Endothelial cell of umbilical vein (primary cell): ENCODE measurements at regions not wholly inside any gene's neighbourhood (a gene's known extent, or its start where the extent isn't known, plus 50 kb on each side); places are given as distances from the start of the nearest gene placed in this dataset.

ENCODE experiments used
- BruUV-seq: library from RNA; stranded (reverse); fragments of 400-500 nt; replicated peaks from 2 replicates; lab custom pipeline; 2021; lab: Mats Ljungman, UMichigan
- CTCF ChIA-PET: fragments of 300-600, 350-600 bp; sonication (Branson Sonifier 250); formaldehyde crosslinking; loops from one replicate; lab custom pipeline; 2021; ENCODE audit warnings: antibody characterized with exemption, inconsistent platforms; lab: Charles Lee
- POLR2A ChIA-PET: fragments of 300-600, 350-600 bp; sonication (Branson Sonifier 250); formaldehyde crosslinking; loops from one replicate; lab custom pipeline; 2021; ENCODE audit warnings: antibody characterized with exemption, inconsistent platforms; lab: Charles Lee
- DNase-seq: peaks from one replicate; pipeline ENCODE4 v3.0.0-alpha.2; 2011; ENCODE audit warnings: low read depth, low spot score
- FAIRE-seq: peaks from 2 replicates; lab custom pipeline; 2011; peaks lifted over from hg19 to GRCh38; lab: Jason Lieb, UNC
- H2AFZ ChIP-seq: 2 replicates; pipeline ENCODE4 v1.6.0; 2012; ENCODE audit warnings: low read depth, low read length, control low read depth, inconsistent platforms
- H3K27ac ChIP-seq: 2 replicates; pipeline ENCODE4 v1.5.1; 2011; ENCODE audit warnings: low read depth, mild to moderate bottlenecking, control low read depth, low read length, moderate library complexity; ENCODE audit not compliant: insufficient read depth
- H3K27me3 ChIP-seq, 2 experiments: 2 replicates each; pipeline versions ENCODE4 v1.6.0 to v1.6.1; 2011; ENCODE audit warnings: low read length in 2 of 2, mixed read lengths in 1 of 2; ENCODE audit not compliant: control insufficient read depth in 2 of 2, insufficient read depth in 2 of 2
- H3K36me3 ChIP-seq, 2 experiments: 2 replicates in 1 of 2; 3 replicates in 1 of 2; pipeline ENCODE4 v1.5.1; 2011; ENCODE audit warnings: low read length in 2 of 2, mild to moderate bottlenecking in 1 of 2, moderate library complexity in 1 of 2; ENCODE audit not compliant: control insufficient read depth in 2 of 2, insufficient read depth in 2 of 2; ENCODE audit errors: extremely low read depth in 1 of 2
- H3K4me1 ChIP-seq: 3 replicates; pipeline ENCODE4 v1.5.1; 2011; ENCODE audit warnings: mild to moderate bottlenecking, low read length; ENCODE audit not compliant: control insufficient read depth, insufficient read depth; ENCODE audit errors: extremely low read depth
- H3K4me2 ChIP-seq: 2 replicates; pipeline ENCODE4 v1.6.1; 2011; ENCODE audit warnings: low read length, control low read depth, mixed read lengths; ENCODE audit not compliant: insufficient read depth
- H3K4me3 ChIP-seq, 3 experiments: fragments of 200-600 bp in 1 of 3; sonication (generic), shearing (Covaris generic) in 1 of 3; replicated peaks in 1 of 3; 2 replicates each; pipeline ENCODE4 v1.5.1; 2011 to 2016; ENCODE audit warnings: control low read depth in 3 of 3, low read length in 3 of 3, mild to moderate bottlenecking in 2 of 3, inconsistent platforms in 1 of 3, low read depth in 1 of 3, moderate library complexity in 1 of 3; ENCODE audit not compliant: insufficient read depth in 1 of 3
- H3K79me2 ChIP-seq: 2 replicates; pipeline ENCODE4 v1.6.0; 2012; ENCODE audit warnings: low read length, inconsistent platforms; ENCODE audit not compliant: control insufficient read depth, insufficient read depth
- H3K9ac ChIP-seq: replicated peaks from 2 replicates; pipeline ENCODE3; 2011; ENCODE audit warnings: low read length, control low read depth; ENCODE audit not compliant: insufficient read depth; ENCODE audit errors: extremely low read depth
- H3K9me1 ChIP-seq: replicated peaks from 3 replicates; pipeline ENCODE4 v1.6.0; 2011; ENCODE audit warnings: mild to moderate bottlenecking, low read length; ENCODE audit not compliant: control insufficient read depth, insufficient read depth; ENCODE audit errors: extremely low read depth
- H3K9me3 ChIP-seq: replicated peaks from 2 replicates; pipeline ENCODE4 v1.5.1; 2012; ENCODE audit warnings: low read length, inconsistent platforms; ENCODE audit not compliant: control insufficient read depth, insufficient read depth
- H4K20me1 ChIP-seq: replicated peaks from 2 replicates; pipeline ENCODE3; 2011; ENCODE audit warnings: mild to moderate bottlenecking, low read length; ENCODE audit not compliant: control insufficient read depth, insufficient read depth; ENCODE audit errors: extremely low read depth
- EZH2 ChIP-seq: IDR thresholded peaks from 2 replicates; pipeline ENCODE4 v1.6.1; 2012; ENCODE audit warnings: borderline replicate concordance, low read depth, mild to moderate bottlenecking, moderate library complexity, low read length, inconsistent platforms; ENCODE audit not compliant: severe bottlenecking
- FOS ChIP-seq: IDR thresholded peaks from 2 replicates; pipeline ENCODE4 v1.6.1; 2011; ENCODE audit warnings: mild to moderate bottlenecking, low read length, moderate library complexity, borderline replicate concordance; ENCODE audit not compliant: insufficient read depth
- GATA2 ChIP-seq: IDR thresholded peaks from 2 replicates; pipeline ENCODE4 v1.7.0; 2011; ENCODE audit warnings: low read depth, mild to moderate bottlenecking, moderate library complexity, mixed read lengths, low read length; ENCODE audit not compliant: insufficient read length, insufficient read depth
- JUN ChIP-seq: IDR thresholded peaks from 2 replicates; pipeline ENCODE4 v1.6.1; 2011; ENCODE audit warnings: borderline replicate concordance, low read depth; ENCODE audit not compliant: insufficient read length, insufficient read depth
- MYC ChIP-seq: IDR thresholded peaks from one replicate; pipeline ENCODE4 v1.6.1; 2011; ENCODE audit warnings: mild to moderate bottlenecking, low read depth, low read length
- POLR2A ChIP-seq: IDR thresholded peaks from 2 replicates; pipeline ENCODE4 v1.6.1; 2012; ENCODE audit warnings: low read depth, mild to moderate bottlenecking, control low read depth, low read length
- POLR2AphosphoS5 ChIP-seq: IDR thresholded peaks from 2 replicates; pipeline ENCODE4 v1.6.1; 2012; ENCODE audit warnings: low read depth, mild to moderate bottlenecking, control low read depth, low read length, moderate library complexity; ENCODE audit not compliant: insufficient read depth
- dilution Hi-C: fragments of 300-500 bp; cut with MboI; formaldehyde crosslinking; loops from one replicate; pipeline ENCODE4 v1.15.0; 2019; ENCODE audit warnings: low sequenced_read_pairs; ENCODE audit not compliant: extremely low pct_ligation_motif_present
- intact Hi-C: fragments of 100-400 bp; cut with micrococcal nuclease; formaldehyde crosslinking; loops from one replicate; pipeline ENCODE4 v1.10.0; 2022
- TF ChIP-seq, protein P1 (sequence below), 2 donors: IDR thresholded peaks; 1 replicate in 1 of 2; 2 replicates in 1 of 2; pipeline ENCODE4 v1.5.1; 2011; ENCODE audit warnings: low read length in 2 of 2, mild to moderate bottlenecking in 2 of 2, moderate library complexity in 2 of 2, control low read depth in 1 of 2, inconsistent platforms in 1 of 2, low read depth in 1 of 2; ENCODE audit not compliant: insufficient read depth in 1 of 2; ENCODE audit errors: extremely low read depth in 1 of 2
- TF ChIP-seq, protein P2 (sequence below): IDR thresholded peaks from 2 replicates; pipeline ENCODE4 v1.6.1; 2011; ENCODE audit not compliant: insufficient read depth, insufficient read length

DNA sequence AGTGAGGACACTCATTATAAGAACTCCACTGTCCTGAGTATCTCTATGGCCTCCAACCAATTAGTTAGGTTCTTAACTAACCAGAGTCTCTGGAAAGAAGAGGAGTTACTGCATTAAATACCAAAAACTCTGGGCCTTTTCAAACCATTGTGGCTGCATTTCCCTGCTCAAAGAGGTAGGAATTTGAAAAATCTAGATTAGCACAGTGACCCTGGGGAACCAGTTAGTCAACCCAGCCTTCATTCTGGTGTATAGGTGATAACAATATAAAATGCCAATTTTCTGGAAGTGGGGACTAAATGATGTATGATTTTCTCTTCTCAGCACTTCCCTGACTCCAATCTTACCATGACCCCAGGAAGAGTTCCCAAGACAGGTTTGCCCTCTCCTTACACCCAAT, 287.8 kb upstream of the SETBP1 start:
- ChIA-PET POLR2A (no interaction called here), CTCF (no interaction called here)
- Histone ChIP-seq H3K27ac (no peak overlapping the region), H3K36me3 (no peaks in the 10 kb centered on the region), H2AFZ (no peak overlapping the region), H3K4me2 (no peak overlapping the region), H3K9me1 (no peaks in the 10 kb centered on the region), H3K79me2 (no peaks in the 10 kb centered on the region), H3K4me3 (no peak overlapping the region), H3K27me3 (no peaks in the 10 kb centered on the region), H3K4me1 (no peaks in the 10 kb centered on the region), H3K9me3 (no peaks in the 10 kb centered on the region), H4K20me1 (no peaks in the 10 kb centered on the region), H3K9ac (no peak overlapping the region)
- dilution Hi-C loops (no loop called here), intact Hi-C loops (no loop called here)
- BruUV-seq, result no TSS peak
- DNase-seq, result no peak
- FAIRE-seq, result no peak
- TF ChIP-seq JUN, result no peak

DNA sequence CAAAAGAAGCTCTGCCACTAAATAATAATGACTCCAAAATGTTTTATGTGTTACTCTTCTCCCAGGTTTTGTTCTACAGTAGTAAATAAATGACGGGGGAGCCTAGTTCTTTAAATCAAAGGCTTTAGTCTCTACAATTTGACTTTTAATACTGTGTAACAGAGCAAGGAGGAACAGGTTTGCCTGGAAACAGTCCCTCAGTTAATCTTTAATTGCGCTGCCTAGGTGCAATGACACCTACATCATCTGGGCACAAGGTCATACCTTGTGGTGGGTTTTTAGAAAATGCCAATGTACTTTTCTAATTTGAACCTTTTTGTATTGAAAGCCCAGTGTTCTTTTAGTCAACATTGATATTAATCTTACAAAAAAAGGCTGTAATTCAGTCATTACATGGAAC, 287.3 kb upstream of the SETBP1 start:
- no peaks in the 10 kb centered on the region for H3K79me2 ChIP-seq
- POLR2A ChIA-PET, result no interaction called here
- intact Hi-C loops, result no loop called here
- H3K9ac ChIP-seq, result no peak overlapping the region
- no peaks in the 10 kb centered on the region for H4K20me1 ChIP-seq
- dilution Hi-C loops, result no loop called here
- FAIRE-seq (no peak), DNase-seq (no peak)
- H3K9me3 ChIP-seq, result no peaks in the 10 kb centered on the region
- H3K27me3 ChIP-seq, result no peaks in the 10 kb centered on the region
- CTCF ChIA-PET, result no interaction called here
- H3K4me3 ChIP-seq, result no peak overlapping the region
- H3K4me2 ChIP-seq, result no peak overlapping the region
- no peaks in the 10 kb centered on the region for H3K9me1 ChIP-seq
- no peak overlapping the region for H2AFZ ChIP-seq
- H3K36me3 ChIP-seq, result no peaks in the 10 kb centered on the region
- TF ChIP-seq, protein P1, sequence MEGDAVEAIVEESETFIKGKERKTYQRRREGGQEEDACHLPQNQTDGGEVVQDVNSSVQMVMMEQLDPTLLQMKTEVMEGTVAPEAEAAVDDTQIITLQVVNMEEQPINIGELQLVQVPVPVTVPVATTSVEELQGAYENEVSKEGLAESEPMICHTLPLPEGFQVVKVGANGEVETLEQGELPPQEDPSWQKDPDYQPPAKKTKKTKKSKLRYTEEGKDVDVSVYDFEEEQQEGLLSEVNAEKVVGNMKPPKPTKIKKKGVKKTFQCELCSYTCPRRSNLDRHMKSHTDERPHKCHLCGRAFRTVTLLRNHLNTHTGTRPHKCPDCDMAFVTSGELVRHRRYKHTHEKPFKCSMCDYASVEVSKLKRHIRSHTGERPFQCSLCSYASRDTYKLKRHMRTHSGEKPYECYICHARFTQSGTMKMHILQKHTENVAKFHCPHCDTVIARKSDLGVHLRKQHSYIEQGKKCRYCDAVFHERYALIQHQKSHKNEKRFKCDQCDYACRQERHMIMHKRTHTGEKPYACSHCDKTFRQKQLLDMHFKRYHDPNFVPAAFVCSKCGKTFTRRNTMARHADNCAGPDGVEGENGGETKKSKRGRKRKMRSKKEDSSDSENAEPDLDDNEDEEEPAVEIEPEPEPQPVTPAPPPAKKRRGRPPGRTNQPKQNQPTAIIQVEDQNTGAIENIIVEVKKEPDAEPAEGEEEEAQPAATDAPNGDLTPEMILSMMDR (IDR thresholded peaks at IDR 0.05; ENCODE audit: extremely low read depth in 1 of 2, insufficient read depth in 1 of 2, low read depth in 1 of 2, low read length in 2 of 2), result no peak
- TF ChIP-seq, protein P2, sequence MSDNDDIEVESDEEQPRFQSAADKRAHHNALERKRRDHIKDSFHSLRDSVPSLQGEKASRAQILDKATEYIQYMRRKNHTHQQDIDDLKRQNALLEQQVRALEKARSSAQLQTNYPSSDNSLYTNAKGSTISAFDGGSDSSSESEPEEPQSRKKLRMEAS, result no peak
- TF ChIP-seq POLR2A (no peak), JUN (no peak), GATA2 (no peak), POLR2AphosphoS5 (no peak), MYC (no peak), FOS (no peak), EZH2 (no peak)
- no peaks in the 10 kb centered on the region for H3K4me1 ChIP-seq
- no TSS peak for BruUV-seq
- H3K27ac ChIP-seq, result no peak overlapping the region
